ENCODE measurements at regions not wholly inside any gene's neighbourhood (a gene's known extent, or its start where the extent isn't known, plus 50 kb on each side); places are given as distances from the start of the nearest gene placed in this dataset.

DNA sequence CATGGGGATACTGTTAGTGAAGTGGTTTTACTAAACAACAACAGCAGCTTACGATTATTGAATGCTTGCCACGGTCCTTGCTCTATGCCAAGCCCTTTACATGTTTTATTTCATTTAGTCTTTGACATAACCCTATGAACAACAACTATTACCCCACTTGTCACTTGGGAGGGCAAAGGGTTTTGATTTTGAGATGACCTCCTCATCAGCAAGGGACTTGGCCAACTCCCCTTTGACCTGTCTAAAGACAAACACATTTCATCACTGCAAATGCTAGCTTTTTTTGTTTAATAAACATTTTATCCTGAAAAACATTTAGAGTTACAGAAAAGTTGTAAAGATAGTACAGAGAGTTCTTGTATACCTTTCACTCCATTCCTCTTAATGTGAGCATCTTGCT, 152.5 kb upstream of the WNT4 start:
- Histone ChIP-seq H3K4me1 (ENCODE audit: insufficient read depth) (no peaks in the 10 kb centered on the region), H3K27me3 (ENCODE audit: insufficient read depth) (no peaks in the 10 kb centered on the region), H3F3A (replicated peaks; ENCODE audit: low read depth) (no peaks in the 10 kb centered on the region), H3K27ac (ENCODE audit: low read depth) (no peak overlapping the region), H4K20me1 (replicated peaks; ENCODE audit: insufficient read depth) (no peaks in the 10 kb centered on the region), H3K4me3 (no peak overlapping the region), H3K36me3 (ENCODE audit: insufficient read depth) (no peaks in the 10 kb centered on the region), H3K79me2 (replicated peaks; ENCODE audit: insufficient read depth) (no peaks in the 10 kb centered on the region), H2AFZ (no peak overlapping the region), H3K4me2 (no peak overlapping the region), H3K9me2 (ENCODE audit: insufficient read depth) (0 out of 2 replicates have a peak, but pooled peaks cover 2% of the 10 kb centered on the region)
- no peak for ATAC-seq
- Mint-ChIP-seq H3K4me1 (peaks cover 2% of the 10 kb centered on the region; the same call in 2 of the 3 replicates), H3K27me3 (ENCODE audit: insufficient read depth, low read depth, poor library complexity) (peaks cover 4% of the 10 kb centered on the region), H3K9me3 (no peaks in the 10 kb centered on the region), H3K27ac (no peak overlapping the region), H3K4me3 (no peak overlapping the region), H3K36me3 (ENCODE audit: low read depth) (no peaks in the 10 kb centered on the region)
- no peak for DNase-seq (ENCODE audit: low spot score)
- TF ChIP-seq, protein P1, sequence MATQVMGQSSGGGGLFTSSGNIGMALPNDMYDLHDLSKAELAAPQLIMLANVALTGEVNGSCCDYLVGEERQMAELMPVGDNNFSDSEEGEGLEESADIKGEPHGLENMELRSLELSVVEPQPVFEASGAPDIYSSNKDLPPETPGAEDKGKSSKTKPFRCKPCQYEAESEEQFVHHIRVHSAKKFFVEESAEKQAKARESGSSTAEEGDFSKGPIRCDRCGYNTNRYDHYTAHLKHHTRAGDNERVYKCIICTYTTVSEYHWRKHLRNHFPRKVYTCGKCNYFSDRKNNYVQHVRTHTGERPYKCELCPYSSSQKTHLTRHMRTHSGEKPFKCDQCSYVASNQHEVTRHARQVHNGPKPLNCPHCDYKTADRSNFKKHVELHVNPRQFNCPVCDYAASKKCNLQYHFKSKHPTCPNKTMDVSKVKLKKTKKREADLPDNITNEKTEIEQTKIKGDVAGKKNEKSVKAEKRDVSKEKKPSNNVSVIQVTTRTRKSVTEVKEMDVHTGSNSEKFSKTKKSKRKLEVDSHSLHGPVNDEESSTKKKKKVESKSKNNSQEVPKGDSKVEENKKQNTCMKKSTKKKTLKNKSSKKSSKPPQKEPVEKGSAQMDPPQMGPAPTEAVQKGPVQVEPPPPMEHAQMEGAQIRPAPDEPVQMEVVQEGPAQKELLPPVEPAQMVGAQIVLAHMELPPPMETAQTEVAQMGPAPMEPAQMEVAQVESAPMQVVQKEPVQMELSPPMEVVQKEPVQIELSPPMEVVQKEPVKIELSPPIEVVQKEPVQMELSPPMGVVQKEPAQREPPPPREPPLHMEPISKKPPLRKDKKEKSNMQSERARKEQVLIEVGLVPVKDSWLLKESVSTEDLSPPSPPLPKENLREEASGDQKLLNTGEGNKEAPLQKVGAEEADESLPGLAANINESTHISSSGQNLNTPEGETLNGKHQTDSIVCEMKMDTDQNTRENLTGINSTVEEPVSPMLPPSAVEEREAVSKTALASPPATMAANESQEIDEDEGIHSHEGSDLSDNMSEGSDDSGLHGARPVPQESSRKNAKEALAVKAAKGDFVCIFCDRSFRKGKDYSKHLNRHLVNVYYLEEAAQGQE (IDR thresholded peaks at IDR 0.05; ENCODE audit: unreplicated experiment), result no peak

DNA sequence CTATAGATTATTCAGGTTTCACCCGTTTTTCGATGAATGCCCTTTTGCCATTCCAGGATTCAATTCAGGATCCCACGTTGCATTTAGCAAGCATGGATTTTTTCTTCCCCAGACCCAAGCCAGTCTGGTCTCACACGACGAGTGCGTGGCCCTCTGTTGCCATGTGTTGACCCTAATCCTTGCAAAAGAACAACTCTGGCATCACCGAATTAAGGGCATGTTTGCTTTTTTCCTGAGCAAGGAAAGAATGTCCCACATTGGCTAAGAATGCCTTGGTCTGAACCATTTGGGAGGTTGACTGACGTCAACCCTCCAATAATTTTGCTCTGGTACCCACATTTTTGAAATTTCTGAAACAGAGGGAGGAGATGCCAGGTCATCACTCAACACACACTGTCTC, 153.0 kb upstream of the WNT4 start:
- peaks cover 2% of the 10 kb centered on the region; the same call in 2 of the 3 replicates for H3K4me1 Mint-ChIP-seq
- H3K4me3 Mint-ChIP-seq, result no peak overlapping the region
- DNase-seq (ENCODE audit: low spot score) (no peak), ATAC-seq (no peak)
- H3K9me3 Mint-ChIP-seq, result no peaks in the 10 kb centered on the region
- Histone ChIP-seq H4K20me1 (replicated peaks; ENCODE audit: insufficient read depth) (no peaks in the 10 kb centered on the region), H3K4me3 (no peak overlapping the region), H3K79me2 (replicated peaks; ENCODE audit: insufficient read depth) (no peaks in the 10 kb centered on the region), H3F3A (replicated peaks; ENCODE audit: low read depth) (no peaks in the 10 kb centered on the region), H3K4me2 (no peak overlapping the region), H3K9me2 (ENCODE audit: insufficient read depth) (0 out of 2 replicates have a peak, but pooled peaks cover 2% of the 10 kb centered on the region), H3K27me3 (ENCODE audit: insufficient read depth) (no peaks in the 10 kb centered on the region), H3K36me3 (ENCODE audit: insufficient read depth) (no peaks in the 10 kb centered on the region), H2AFZ (no peak overlapping the region), H3K27ac (ENCODE audit: low read depth) (no peak overlapping the region), H3K4me1 (ENCODE audit: insufficient read depth) (no peaks in the 10 kb centered on the region)
- H3K27me3 Mint-ChIP-seq (ENCODE audit: insufficient read depth, low read depth, poor library complexity), result peaks cover 4% of the 10 kb centered on the region
- H3K36me3 Mint-ChIP-seq (ENCODE audit: low read depth), result no peaks in the 10 kb centered on the region
- no peak overlapping the region for H3K27ac Mint-ChIP-seq
- TF ChIP-seq, protein P1 (IDR thresholded peaks at IDR 0.05; ENCODE audit: unreplicated experiment), result no peak
- TF ChIP-seq ZNF331 (CRISPR knock-in tag; IDR thresholded peaks at IDR 0.05; ENCODE audit: low read depth) (no peak), JUNB (IDR thresholded peaks at IDR 0.05; ENCODE audit: unreplicated experiment) (no peak), EZH2 (IDR thresholded peaks at IDR 0.05; ENCODE audit: low read depth, unreplicated experiment) (no peak), STAT1 (IDR thresholded peaks at IDR 0.05; ENCODE audit: unreplicated experiment) (no peak), POLR2AphosphoS5 (IDR thresholded peaks at IDR 0.05; ENCODE audit: low read depth) (no peak), EZH2phosphoT487 (IDR thresholded peaks at IDR 0.05; ENCODE audit: unreplicated experiment) (no peak), ZNF114 (CRISPR knock-in tag; IDR thresholded peaks at IDR 0.05) (no peak), NANOG (IDR thresholded peaks at IDR 0.05; ENCODE audit: borderline replicate concordance) (no peak), CREB1 (CRISPR knock-in tag; IDR thresholded peaks at IDR 0.05; ENCODE audit: low read depth) (no peak)
- TF ChIP-seq, protein P2, sequence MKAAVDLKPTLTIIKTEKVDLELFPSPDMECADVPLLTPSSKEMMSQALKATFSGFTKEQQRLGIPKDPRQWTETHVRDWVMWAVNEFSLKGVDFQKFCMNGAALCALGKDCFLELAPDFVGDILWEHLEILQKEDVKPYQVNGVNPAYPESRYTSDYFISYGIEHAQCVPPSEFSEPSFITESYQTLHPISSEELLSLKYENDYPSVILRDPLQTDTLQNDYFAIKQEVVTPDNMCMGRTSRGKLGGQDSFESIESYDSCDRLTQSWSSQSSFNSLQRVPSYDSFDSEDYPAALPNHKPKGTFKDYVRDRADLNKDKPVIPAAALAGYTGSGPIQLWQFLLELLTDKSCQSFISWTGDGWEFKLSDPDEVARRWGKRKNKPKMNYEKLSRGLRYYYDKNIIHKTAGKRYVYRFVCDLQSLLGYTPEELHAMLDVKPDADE (IDR thresholded peaks at IDR 0.05), result no peak
- TF ChIP-seq, protein P3, sequence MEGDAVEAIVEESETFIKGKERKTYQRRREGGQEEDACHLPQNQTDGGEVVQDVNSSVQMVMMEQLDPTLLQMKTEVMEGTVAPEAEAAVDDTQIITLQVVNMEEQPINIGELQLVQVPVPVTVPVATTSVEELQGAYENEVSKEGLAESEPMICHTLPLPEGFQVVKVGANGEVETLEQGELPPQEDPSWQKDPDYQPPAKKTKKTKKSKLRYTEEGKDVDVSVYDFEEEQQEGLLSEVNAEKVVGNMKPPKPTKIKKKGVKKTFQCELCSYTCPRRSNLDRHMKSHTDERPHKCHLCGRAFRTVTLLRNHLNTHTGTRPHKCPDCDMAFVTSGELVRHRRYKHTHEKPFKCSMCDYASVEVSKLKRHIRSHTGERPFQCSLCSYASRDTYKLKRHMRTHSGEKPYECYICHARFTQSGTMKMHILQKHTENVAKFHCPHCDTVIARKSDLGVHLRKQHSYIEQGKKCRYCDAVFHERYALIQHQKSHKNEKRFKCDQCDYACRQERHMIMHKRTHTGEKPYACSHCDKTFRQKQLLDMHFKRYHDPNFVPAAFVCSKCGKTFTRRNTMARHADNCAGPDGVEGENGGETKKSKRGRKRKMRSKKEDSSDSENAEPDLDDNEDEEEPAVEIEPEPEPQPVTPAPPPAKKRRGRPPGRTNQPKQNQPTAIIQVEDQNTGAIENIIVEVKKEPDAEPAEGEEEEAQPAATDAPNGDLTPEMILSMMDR (conservative IDR thresholded peaks at IDR 0.05; ENCODE audit: low read depth in 2 of 2), result no peak
